IPS-18c (cell line): ENCODE measurements at regions not wholly inside any gene's neighbourhood (a gene's known extent, or its start where the extent isn't known, plus 50 kb on each side); places are given as distances from the start of the nearest gene placed in this dataset.
"Not testable (repeated sequence)": the region's sequence is repeated elsewhere in the genome, so short reads cannot be mapped to it uniquely, and the experiment has no call there.

Experiments
- H3K4me3 ChIP-seq: 2 replicates; pipeline ENCODE4 v1.7.0; 2013; ENCODE audit warnings: low read depth, mild to moderate bottlenecking, low read length, moderate library complexity; ENCODE audit not compliant: insufficient read depth
- H3K9me3 ChIP-seq: one replicate; pipeline ENCODE4 v1.6.1; 2013; ENCODE audit warnings: mild to moderate bottlenecking, low read length, moderate library complexity; ENCODE audit not compliant: control insufficient read depth, insufficient read depth

DNA sequence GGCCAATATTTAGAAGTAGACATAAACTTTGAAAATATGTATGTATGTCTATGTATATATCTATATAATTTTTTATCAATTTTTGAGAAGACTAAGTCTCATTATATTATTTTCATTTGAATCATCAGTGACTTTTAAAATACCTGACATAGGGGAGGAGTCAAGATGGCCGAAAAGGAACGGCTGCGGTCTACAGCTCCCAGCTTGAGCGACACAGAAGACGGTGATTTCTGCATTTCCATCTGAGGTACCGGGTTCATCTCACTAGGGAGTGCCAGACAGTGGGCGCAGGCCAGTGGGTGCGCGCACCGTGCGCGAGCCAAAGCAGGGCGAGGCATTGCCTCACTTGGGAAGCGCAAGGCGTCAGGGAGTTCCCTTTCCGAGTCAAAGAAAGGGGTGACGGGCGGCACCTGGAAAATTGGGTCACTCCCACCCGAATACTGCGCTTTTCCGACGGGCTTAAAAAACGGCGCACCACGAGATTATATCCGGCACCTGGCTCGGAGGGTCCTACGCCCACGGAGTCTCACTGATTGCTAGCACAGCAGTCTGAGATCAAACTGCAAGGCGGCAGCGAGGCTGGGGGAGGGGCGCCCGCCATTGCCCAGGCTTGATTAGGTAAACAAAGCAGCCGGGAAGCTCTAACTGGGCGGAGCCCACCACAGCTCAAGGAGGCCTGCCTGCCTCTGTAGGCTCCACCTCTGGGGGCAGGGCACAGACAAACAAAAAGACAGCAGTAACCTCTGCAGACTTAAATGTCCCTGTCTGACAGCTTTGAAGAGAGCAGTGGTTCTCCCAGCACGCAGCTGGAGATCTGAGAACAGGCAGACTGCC lies 181.1 kb downstream of the MANEA start:
- H3K9me3 ChIP-seq: not testable (repeated sequence)
- peak overlapping the region; percentile 28; the same call in 1 of the 2 replicates for H3K4me3 ChIP-seq

GRCh38 chr6:95767897-95768463 lies 190.6 kb downstream of the MANEA start:
- no peaks in the 10 kb centered on the region for H3K9me3 ChIP-seq
- no peak overlapping the region for H3K4me3 ChIP-seq

DNA sequence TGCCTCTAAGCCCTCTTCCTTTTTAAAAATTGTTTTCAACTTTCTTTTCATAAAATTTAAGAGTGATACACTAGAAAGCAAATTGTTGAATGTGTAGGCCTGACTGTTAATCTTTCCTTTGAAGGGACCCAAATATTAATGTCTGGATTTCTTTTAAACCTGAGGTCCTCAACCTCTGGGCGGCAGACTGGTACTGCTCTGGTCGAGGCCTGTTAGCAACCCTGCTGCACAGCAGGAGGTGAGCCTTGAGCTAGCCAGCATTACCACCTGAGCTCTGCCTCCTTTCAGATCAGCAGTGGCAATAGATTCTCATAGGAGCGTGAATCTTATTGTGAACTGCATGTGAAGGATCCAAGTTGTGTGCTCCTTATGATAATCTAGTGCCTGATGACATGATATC lies 191.2 kb downstream of the MANEA start:
- Histone ChIP-seq H3K9me3 (no peaks in the 10 kb centered on the region), H3K4me3 (no peak overlapping the region)

DNA sequence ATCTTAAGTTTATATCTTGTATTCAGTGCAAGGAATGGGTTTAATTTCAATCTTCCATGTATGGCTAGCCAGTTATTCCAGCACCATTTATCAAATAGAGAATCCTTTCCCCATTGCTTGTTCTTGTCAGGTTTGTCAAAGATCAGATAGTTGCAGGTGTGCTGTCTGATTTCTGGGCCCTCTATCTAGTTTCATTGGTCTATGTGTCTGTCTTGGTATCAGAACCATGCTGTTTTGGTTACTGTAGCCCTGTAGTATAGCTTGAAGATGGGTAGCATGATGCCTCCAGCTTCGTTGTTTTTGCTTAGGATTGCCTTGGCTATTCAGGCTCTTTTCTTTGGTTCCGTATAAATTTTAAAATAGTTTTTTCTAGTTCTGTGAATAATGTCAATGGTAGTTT lies 200.0 kb downstream of the MANEA start:
- H3K9me3 ChIP-seq: no peaks in the 10 kb centered on the region
- no peak overlapping the region for H3K4me3 ChIP-seq

GRCh38 chr6:95780037-95780436 lies 202.7 kb downstream of the MANEA start:
- Histone ChIP-seq H3K4me3 (no peak overlapping the region), H3K9me3 (no peaks in the 10 kb centered on the region)

DNA sequence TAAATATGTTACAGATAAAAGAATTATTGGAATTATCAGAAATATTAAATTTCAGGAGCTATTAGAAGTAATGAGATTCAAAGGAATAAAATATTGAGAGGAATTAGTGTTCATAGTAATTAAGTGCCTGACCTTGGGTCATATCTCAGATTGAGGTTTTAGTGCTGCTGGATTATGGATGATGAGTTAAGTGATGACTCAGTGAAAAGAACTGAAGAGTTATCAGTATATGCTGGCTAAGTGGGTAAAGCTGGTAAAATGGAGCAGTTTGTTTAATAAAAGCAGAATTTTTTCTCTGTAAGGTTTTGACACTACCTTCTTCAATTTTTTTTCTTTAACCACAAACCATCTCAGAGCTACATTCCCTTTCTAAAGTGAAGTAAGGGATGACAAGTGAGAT lies 206.7 kb downstream of the MANEA start:
- no peak overlapping the region for H3K4me3 ChIP-seq

DNA sequence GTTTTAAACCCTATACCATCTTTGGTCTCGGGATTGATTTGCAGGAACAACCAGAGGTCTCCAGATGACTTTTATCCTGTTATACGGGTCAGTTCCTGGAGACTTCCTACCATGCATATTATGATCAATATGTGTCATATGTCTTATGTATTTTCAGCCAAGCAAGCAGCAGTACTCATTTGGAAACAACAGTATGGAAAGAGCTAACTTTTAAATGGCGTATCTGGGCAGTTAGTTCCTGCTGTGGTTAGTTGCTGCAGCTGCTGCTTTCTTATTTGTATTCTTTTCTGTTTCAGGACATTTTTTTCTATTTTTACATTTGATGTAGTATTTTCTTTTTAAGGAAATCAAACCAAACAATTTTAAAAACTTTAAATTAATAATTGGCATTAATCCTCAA lies 207.5 kb downstream of the MANEA start:
- no peak overlapping the region for H3K4me3 ChIP-seq

More for the DNA sequence above, 206.7 kb downstream of the MANEA start:
- no peaks in the 10 kb centered on the region for H3K9me3 ChIP-seq

DNA sequence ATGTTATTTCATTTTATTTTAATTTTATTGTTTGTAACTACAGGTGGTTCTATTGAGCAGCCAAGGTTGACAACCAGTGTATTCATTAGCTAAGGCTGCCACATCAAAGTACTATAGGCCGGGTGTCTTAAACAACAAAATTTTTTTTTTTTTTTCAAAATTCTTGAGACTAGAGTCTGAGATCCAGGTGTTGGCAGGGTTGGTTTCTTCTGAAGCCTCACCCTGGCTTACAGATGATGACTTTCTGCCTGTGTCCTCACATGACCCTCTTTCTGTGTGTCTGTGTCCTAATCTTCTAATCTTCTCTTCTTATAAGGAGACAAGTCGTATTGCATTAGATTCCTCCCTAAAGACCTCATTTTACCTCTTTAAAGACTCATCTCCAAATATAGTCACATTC lies 208.4 kb downstream of the MANEA start:
- Histone ChIP-seq H3K9me3 (no peaks in the 10 kb centered on the region), H3K4me3 (no peak overlapping the region)

More for the DNA sequence above, 207.5 kb downstream of the MANEA start:
- no peaks in the 10 kb centered on the region for H3K9me3 ChIP-seq

DNA sequence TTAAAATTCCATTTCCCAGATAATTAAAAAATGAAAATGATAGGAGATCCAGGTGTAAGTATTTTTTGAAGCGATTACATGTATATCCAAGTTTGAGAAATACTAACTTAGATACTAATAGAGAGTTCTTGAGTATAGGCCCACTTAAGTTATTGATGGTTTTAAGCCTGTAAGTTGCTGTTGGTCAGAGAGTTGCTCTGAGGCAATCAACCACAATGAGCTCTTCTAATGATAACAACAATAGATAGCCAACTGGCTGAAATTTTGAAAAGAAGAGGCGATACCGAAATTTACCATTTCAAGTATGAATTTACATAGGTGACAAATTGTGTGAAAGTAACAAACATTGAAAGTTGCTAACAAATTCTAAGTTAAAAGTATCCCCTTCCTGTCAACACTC lies 209.5 kb downstream of the MANEA start:
- H3K4me3 ChIP-seq: no peak overlapping the region

GRCh38 chr6:95790787-95791186 lies 213.5 kb downstream of the MANEA start:
- Histone ChIP-seq H3K4me3 (no peak overlapping the region), H3K9me3 (no peaks in the 10 kb centered on the region)

More for the DNA sequence above, 209.5 kb downstream of the MANEA start:
- H3K9me3 ChIP-seq: no peaks in the 10 kb centered on the region

- no peaks in the 10 kb centered on the region for H3K9me3 ChIP-seq
- H3K4me3 ChIP-seq: no peak overlapping the region
These were observed 217.4 kb downstream of the MANEA start for GRCh38 chr6:95794749-95795148.

DNA sequence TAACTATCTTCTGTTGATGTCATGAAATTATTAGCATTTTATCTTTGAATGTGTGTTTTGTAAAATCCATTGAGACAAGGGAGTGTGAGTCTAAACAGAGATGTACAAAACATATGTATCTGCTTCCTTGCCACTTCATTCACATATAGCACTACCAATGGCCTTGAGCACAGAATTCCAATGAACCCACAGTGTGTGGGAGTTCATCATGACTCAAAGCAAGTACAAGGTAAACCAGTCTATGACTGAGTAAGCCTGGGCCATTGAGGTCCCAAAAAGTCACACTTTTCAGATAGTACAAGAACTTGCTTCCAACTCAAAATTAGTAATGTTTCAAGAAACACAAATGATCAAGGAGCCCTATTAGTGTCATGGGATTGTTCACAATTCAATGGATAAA lies 218.6 kb downstream of the MANEA start:
- H3K9me3 ChIP-seq: no peaks in the 10 kb centered on the region
- no peak overlapping the region for H3K4me3 ChIP-seq

- Histone ChIP-seq H3K9me3 (no peaks in the 10 kb centered on the region), H3K4me3 (no peak overlapping the region)
These were observed 218.7 kb upstream of the FUT9 start for GRCh38 chr6:95797054-95797453.

DNA sequence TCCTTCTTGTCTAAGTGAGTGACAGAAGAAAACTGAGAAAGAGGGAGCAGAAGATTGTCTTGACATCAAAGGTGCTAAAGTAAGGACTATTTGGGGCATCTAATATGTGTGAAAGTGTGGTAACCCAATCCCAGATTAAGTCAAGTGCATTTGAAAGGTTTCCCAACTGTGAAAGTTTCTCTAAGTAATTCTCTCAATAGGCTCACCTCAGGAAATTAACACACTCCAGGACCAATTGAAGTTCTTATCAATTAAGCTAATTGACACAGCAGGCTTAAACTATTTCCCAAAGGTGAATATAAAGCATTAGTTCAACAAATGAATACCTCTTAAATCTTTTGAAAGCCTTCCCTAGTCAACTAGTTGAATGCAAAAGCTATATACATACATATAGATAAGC lies 212.8 kb upstream of the FUT9 start:
- H3K9me3 ChIP-seq: no peaks in the 10 kb centered on the region
- no peak overlapping the region for H3K4me3 ChIP-seq

- Histone ChIP-seq H3K4me3 (no peak overlapping the region), H3K9me3 (no peaks in the 10 kb centered on the region)
These were observed 211.9 kb upstream of the FUT9 start for GRCh38 chr6:95803889-95804288.

DNA sequence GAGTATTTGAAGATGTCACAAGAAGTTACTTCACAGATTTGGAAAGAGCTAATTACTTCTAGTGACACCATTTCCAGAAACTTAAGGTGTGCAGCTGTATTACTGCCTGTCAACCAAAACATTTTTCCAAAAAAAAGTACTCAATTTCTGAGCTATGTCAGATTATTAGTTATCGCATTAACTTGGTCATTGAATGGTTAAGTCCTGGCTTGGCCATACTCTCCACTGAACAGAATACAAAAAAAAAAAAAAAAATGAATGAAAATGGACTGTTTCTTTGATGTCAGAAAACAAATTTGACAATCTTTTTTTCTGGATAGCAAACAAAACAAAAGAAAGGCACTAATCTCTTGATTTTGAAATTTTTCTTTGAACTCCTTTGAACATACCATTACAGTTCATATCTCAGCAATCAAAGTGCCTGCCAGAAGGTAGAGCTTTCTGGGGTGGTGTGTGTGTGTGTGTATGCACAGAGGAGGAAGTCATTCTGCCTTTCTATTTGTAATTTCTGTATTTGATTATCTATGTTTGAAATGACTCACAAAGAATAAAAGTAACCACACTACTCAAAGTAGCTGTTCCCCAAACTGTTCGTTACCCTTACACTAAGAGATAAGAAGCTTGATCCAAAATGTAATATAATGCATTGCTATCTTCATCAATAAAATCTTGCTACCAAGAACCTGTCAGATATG lies 210.8 kb upstream of the FUT9 start:
- no peak overlapping the region for H3K4me3 ChIP-seq
- no peaks in the 10 kb centered on the region for H3K9me3 ChIP-seq

DNA sequence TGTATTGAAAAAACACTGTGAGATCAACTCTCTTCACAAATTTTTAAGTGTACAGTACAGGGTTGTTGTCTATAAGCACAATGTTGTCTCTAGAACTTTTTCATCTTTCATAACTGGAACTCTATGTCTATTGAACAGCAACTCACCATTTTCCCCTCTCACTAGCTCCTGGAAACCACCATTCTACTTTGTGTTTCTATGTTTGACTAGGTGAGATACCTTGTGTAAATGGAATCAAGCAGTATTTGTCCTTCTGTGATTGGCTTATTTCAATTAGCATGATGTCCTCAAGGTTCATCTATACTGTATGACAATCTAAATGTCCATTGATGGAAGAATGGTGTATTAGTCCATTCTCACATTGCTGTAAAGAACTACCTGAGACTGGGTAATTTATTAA lies 210.1 kb upstream of the FUT9 start:
- Histone ChIP-seq H3K9me3 (no peaks in the 10 kb centered on the region), H3K4me3 (no peak overlapping the region)

DNA sequence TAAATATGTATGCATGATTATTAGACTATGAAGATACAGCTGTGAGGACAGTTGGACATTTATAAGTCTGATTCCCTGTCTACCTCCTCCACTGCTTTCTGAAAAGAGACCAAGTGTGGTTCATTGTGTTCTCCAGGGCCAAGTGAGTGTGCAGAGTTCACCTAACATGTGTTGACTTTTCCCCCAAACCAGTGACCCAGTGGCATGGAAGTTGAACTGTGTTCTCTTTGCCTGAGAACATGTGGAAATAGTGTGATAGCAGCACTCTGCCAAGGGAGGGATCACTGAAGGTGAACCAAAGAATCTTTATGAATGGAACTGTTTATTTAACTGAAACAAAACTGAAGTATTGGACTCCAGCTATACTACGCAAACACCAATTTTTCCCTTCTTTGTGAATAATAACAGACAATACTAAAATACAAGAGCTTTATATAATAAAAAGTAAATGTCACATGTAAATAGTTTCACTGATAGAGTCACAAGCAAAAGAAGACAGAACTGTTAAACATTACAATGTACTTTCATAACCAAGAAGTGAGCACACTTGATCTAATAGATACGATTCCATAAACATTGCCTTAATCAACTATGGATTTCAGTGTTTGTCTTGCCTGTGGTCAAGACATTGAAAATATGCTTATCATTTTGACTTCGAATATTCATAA lies 200.3 kb upstream of the FUT9 start:
- H3K4me3 ChIP-seq: no peak overlapping the region
- H3K9me3 ChIP-seq: no peaks in the 10 kb centered on the region
